GM23248 (cell line): ENCODE measurements at regions not wholly inside any gene's neighbourhood (a gene's known extent, or its start where the extent isn't known, plus 50 kb on each side); places are given as distances from the start of the nearest gene placed in this dataset.

Experiments
- EZH2 ChIP-seq: fragments of 200-600 bp; sonication (generic); IDR thresholded peaks from 2 replicates; pipeline ENCODE4 v1.6.1; 2018; ENCODE audit warnings: antibody characterized with exemption, mild to moderate bottlenecking; ENCODE audit not compliant: insufficient read depth, poor library complexity, severe bottlenecking
- EZH2phosphoT487 ChIP-seq: fragments of 200-600 bp; sonication (generic); IDR thresholded peaks from 2 replicates; pipeline ENCODE4 v1.6.1; 2018; ENCODE audit warnings: antibody characterized with exemption, moderate library complexity, mild to moderate bottlenecking, low read depth; ENCODE audit not compliant: insufficient read depth

DNA sequence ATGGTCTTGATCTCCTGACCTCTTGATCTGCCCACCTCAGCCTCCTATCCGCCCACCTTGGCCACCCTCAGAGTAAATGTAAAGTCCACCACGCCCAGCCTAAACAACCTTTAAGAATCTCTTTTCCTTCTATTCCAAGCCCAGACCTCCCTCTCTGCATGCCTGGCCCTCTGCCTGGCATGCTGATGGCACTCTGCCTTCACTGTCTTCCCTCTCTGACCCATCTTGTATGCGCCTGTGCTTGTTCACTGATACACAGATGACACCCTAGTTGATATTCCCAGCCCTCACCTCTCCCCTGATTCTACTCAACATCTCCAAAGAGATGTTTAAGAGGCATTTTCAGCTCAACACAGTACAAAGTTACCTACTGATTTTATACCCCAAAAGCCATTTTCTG lies 466.8 kb upstream of the MEX3C start:
- TF ChIP-seq EZH2 (no peak), EZH2phosphoT487 (no peak)
